ENCODE measurements at regions not wholly inside any gene's neighbourhood (a gene's known extent, or its start where the extent isn't known, plus 50 kb on each side); places are given as distances from the start of the nearest gene placed in this dataset.

DNA sequence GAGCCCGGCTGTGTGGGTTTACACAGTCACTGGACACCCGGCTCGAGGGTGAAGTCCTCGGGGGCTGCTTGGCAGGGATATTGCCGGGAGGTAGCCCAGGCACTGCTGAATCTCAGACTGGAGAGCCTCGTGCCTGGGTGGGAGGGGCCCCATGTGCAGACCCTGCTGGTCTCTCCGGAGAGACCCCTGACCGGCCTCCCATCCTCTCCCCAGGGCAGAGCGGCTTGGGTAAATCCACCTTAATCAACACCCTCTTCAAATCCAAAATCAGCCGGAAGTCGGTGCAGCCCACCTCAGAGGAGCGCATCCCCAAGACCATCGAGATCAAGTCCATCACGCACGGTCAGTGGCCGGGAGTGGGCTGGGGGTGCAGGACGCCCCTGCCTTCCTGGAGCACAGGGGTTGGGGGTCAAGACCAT is 346.5 kb downstream of the SEC14L1 start:
- DNase-seq (ENCODE audit: low read depth in 1 of 2, low spot score in 1 of 2) = no peak
- TF ChIP-seq JUND (IDR thresholded peaks at IDR 0.05; ENCODE audit: low read depth) = no peak
- in situ Hi-C loops (cut with HindIII; ENCODE audit: low pct_unique_long_range_greater_than_20kb, low sequenced_read_pairs) = no loop called here

DNA sequence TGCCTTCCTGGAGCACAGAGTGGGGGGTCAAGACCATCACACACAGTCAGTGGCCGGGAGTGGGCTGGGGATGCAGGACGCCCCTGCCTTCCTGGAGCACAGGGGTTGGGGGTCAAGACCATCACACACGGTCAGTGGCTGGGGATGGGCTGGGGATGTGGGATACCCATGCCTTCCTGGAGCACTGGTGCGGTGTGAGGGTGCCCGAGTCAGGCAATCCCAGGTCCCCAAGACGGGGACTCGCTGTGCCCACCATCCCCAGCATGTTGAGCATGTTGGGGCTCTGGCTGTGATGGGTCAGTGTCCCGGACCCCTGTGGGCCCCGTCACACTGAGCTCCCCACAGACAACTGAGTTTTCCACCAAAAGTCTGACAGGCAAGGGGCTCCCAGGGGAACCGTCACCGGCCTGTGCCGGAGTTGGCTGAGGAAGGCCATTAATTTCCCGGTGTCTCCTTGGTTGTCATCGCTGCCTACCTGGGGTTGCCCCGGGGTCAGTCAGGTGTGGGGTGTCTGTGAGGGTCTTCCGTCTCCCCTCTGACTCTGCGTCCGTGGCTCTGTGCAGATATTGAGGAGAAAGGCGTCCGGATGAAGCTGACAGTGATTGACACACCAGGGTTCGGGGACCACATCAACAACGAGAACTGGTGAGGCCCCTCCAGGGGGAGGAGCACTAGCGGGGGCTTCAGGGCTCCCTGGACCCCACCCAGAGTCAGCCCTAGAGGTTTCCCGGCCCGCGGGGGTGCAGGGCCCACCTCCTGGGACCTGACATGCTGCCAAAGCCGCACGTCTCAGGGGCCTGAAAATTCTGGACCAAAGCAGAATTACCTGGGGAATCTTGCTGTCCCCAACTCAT is 347.1 kb downstream of the SEC14L1 start:
- in situ Hi-C loops (cut with HindIII; ENCODE audit: low pct_unique_long_range_greater_than_20kb, low sequenced_read_pairs) = no loop called here
- TF ChIP-seq JUND (IDR thresholded peaks at IDR 0.05; ENCODE audit: low read depth) = no peak
- DNase-seq (ENCODE audit: low read depth in 1 of 2, low spot score in 1 of 2) = no peak

DNA sequence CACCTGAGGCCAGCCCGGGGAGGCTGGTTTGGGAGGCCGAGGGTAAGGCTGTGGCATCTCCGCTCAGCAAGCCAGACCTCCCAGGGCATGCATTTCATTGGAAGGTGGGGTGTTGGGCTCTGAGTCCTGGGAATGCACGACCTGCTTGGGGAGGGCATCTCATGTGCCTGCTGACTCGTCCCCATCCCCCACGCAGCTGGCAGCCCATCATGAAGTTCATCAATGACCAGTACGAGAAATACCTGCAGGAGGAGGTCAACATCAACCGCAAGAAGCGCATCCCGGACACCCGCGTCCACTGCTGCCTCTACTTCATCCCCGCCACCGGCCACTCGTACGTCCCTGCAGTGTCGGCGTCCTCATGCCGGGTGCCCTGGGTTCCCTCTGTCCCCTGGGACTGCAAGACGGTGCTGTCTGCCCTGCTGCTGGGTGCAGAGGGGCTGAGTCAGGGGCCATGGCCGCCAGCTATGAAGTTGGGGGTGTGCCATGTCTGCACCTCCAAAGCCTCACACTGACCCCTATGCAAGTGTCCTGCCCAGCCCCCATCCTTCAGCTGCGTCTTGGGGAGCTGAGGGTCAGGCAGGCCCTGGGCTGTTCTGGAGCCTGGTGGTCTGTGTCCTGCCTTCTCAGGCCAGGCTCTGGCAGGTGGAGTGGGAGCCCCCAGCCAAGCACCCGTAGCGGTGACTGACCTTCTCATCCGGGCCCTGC is 347.9 kb downstream of the SEC14L1 start:
- DNase-seq (ENCODE audit: low read depth in 1 of 2, low spot score in 1 of 2) = no peak
- in situ Hi-C loops (cut with HindIII; ENCODE audit: low pct_unique_long_range_greater_than_20kb, low sequenced_read_pairs) = no loop called here
- TF ChIP-seq JUND (IDR thresholded peaks at IDR 0.05; ENCODE audit: low read depth) = no peak

DNA sequence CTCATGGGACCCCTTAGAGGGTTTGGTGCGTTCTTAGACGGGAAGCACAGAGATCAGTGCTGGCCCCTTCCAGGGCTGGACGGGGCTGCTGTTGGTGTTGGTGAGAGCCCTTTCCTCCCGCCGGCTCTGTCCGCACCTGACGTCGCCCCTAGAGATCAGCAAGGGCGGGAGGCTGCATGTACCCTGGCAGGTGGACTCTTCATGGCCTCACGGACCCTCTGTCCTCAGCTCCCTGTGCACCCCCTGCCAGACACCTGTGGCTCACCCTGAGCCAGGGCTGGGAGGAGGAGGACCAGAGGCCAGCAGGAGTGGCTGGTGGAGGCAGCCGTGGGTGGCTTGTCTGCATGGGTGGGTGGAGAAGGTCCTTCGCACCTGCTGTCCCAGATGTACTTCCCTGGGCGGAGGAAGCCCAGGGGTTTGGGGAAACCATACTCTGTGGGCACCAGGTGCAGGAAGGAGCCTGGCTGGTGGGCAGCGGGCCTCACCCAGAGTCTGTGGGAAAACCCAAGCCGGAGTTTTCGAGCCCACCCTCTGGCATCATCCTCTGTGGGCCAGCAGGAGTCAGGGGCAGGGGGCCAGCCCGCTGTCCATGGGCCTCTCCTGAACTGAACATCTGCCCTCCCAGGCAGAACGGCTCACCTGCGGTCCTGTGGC is 348.6 kb downstream of the SEC14L1 start:
- no peak for TF ChIP-seq JUND (IDR thresholded peaks at IDR 0.05; ENCODE audit: low read depth)
- no peak for DNase-seq (ENCODE audit: low read depth in 1 of 2, low spot score in 1 of 2)
- in situ Hi-C loops (cut with HindIII; ENCODE audit: low pct_unique_long_range_greater_than_20kb, low sequenced_read_pairs) = no loop called here

DNA sequence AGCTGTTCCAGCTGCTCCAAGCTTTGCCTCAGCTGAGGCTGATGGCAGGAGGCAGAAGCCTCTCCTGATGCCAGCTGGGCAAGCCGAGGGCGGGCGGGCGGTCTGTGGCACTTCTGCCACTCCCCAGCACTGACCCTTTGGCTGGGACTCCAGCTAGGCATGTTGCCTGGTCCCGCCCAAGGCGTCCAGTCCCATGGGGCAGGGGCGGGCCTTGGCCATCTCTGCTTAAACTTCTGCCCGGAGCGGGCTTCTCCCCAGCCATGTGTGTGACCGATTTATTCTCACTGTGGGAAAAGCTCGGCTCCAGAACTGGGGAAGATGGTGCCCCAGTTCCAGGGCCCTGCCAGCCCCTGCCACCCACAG is 349.1 kb downstream of the SEC14L1 start:
- no peak for TF ChIP-seq JUND (IDR thresholded peaks at IDR 0.05; ENCODE audit: low read depth)
- in situ Hi-C loops (cut with HindIII; ENCODE audit: low pct_unique_long_range_greater_than_20kb, low sequenced_read_pairs) = no loop called here
- DNase-seq (ENCODE audit: low read depth in 1 of 2, low spot score in 1 of 2) = no peak

DNA sequence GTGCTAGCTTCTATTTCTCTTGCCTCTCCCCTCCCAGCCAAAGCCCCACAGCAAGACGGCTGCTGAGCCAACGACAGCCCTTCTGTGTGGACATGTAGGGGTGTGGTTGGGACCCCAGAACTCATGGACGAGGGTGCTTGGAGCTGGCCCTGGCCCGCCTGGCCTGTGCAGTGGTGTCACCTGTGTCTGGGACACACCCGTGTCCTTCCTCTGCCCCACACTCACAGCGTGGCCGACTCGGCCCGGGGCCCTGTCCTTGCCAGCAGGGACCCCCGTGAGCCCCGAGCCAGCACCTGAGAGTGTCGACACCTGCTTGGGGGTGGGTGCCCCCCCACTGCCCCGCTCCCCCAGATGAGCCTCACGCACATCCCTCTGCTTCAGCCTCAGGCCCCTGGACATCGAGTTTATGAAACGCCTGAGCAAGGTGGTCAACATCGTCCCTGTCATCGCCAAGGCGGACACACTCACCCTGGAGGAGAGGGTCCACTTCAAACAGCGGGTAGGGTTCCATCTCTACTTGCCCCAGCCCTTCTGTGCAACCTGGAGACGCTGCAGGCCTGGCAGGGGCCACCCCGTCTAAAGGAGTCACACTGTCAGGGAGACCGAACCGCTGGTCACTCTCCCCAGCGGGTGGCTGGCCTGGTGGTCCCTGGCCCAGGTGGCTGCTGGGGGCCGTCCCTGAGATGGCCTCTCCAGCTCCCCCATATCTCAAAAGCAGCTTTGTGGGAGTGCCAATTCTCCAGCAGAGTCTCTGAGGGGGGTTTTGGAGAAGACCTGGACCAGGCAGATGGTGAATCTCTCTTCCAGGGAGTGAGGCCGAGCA is 349.8 kb downstream of the SEC14L1 start:
- no peak for DNase-seq (ENCODE audit: low read depth in 1 of 2, low spot score in 1 of 2)
- no peak for TF ChIP-seq JUND (IDR thresholded peaks at IDR 0.05; ENCODE audit: low read depth)
- in situ Hi-C loops (cut with HindIII; ENCODE audit: low pct_unique_long_range_greater_than_20kb, low sequenced_read_pairs) = no loop called here

DNA sequence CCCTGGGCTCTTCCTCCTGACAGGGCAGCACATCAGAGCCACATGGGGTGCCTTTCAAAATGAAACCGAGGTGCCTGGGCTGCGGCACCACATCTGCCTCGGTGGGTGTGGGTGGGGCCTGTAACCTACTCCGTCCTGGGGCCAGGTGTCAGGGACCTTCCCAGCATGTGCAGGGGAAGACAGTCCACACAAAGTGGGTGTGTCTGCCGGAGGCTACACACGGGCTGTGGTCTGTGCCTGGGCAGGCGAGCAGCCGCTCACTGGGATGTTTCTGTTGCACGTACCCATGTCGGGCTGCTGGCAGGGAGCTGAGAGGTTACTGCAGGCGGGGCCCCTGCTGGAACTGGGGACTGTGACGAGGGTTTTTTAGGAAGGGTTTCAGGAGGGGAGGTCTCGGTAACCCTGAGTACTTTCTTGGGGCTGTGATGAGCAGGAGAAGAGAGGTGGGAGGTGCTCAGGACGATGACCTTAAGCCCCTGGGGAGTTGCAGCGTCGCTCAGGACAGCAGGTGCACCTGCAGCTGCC is 351.2 kb downstream of the SEC14L1 start:
- in situ Hi-C loops (cut with HindIII; ENCODE audit: low pct_unique_long_range_greater_than_20kb, low sequenced_read_pairs) = no loop called here
- TF ChIP-seq JUND (IDR thresholded peaks at IDR 0.05; ENCODE audit: low read depth) = no peak

DNA sequence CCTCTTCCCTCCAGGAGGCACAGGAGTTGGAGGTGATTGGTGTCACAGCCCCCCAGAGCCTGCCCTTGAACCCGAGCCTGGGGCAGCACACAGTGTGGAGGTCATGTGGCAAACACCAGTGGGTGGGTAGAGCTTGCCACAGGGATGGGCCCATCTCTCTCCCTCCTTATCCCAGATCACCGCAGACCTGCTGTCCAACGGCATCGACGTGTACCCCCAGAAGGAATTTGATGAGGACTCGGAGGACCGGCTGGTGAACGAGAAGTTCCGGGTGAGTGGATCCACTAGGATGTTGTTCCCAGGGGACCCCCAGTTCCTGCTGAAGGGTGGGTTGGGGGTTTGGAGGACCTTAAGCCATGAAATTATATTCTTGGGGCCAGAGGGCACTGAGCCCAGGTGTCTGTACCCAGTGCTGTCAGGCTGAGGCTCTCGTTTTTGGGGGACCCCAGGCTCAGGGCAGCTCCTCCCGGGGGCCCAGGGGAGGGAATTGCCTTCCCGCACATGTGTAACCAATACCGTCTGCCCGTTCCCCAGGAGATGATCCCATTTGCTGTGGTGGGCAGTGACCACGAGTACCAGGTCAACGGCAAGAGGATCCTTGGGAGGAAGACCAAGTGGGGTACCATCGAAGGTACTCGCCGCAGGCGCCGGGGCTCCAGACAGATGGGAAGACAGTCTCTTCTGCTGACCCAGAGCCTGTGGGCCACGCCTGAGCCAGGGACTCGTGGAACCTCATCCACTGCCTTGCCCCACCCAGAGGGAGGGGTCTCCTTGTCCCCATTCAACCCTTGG is 351.9 kb downstream of the SEC14L1 start:
- DNase-seq (ENCODE audit: low read depth in 1 of 2, low spot score in 1 of 2) = no peak
- TF ChIP-seq JUND (IDR thresholded peaks at IDR 0.05; ENCODE audit: low read depth) = no peak
- in situ Hi-C loops (cut with HindIII; ENCODE audit: low pct_unique_long_range_greater_than_20kb, low sequenced_read_pairs) = no loop called here

More for the DNA sequence above, 351.2 kb downstream of the SEC14L1 start:
- no peak for DNase-seq (ENCODE audit: low read depth in 1 of 2, low spot score in 1 of 2)

DNA sequence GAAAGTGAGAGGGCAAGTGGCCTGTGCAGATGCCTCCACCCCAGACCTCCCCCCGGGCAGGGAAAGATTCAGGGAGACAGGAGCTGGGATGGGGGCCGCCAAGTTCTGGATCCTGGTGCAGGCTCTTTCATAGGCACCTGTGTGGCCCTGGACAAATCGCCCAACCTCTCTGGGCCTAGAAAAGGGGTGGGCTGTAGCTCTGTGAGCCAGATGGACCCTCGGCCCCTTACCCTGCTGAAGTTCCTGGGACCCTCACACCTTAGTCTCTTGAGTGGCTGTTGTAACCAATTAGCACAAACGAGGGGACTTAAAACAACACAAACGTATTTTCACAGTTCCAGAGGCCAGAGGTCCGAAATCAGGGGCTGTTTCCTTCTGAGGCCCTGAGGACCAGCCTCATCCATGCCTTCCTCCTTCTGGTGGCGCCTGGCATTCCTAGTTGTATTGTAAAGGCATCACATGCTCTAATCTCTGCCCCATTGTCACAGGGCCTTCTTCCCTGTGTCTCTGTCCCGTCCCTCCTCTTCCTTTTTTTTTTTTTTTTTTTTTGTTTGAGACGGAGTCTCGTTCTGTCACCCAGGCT is 352.6 kb downstream of the SEC14L1 start:
- in situ Hi-C loops (cut with HindIII; ENCODE audit: low pct_unique_long_range_greater_than_20kb, low sequenced_read_pairs) = no loop called here
- no peak for TF ChIP-seq JUND (IDR thresholded peaks at IDR 0.05; ENCODE audit: low read depth)
- DNase-seq (ENCODE audit: low read depth in 1 of 2, low spot score in 1 of 2) = no peak

DNA sequence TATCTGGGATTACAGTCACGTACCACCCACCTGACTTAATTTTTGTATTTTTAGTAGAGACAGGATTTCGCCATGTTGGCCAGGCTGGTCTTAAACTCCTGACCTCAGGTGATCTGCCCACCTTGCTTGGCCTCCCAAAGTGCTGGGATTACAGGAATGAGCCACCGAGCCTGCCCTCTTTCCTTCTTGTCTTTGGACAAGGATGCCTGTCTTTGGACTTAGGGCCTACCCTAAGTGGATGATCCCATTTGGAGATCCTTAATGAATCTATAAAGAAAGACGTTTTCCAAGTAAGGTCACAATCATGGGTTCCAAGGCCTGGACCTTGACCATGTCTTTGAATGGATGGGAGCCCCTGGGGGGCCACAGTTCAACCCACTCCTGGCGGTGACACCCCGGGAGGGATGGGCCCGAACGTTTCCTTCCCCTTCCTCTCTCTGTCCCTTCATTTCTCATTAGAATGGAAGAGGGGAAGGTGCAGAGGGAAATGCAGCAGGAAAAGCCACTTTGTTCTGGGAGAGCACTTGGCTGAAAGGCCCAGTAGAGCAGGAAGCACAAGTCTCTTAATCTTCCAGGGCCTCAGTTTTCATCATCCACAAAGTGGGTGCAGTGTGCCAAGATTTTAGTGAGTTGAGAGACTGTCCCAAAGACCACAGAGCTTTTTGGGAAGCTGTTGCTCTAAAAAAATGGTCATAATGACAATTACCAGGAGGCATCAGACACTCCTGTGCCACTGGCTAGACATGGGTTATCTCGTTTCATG is 353.3 kb downstream of the SEC14L1 start:
- in situ Hi-C loops (cut with HindIII; ENCODE audit: low pct_unique_long_range_greater_than_20kb, low sequenced_read_pairs) = no loop called here
- TF ChIP-seq JUND (IDR thresholded peaks at IDR 0.05; ENCODE audit: low read depth) = no peak
- no peak for DNase-seq (ENCODE audit: low read depth in 1 of 2, low spot score in 1 of 2)

Measured in T47D (cell line).